Hepatocyte (in vitro differentiated cells): ENCODE measurements at regions not wholly inside any gene's neighbourhood (a gene's known extent, or its start where the extent isn't known, plus 50 kb on each side); places are given as distances from the start of the nearest gene placed in this dataset.

Experiments used
- EZH2 ChIP-seq: fragments of 200-600 bp; sonication (generic); IDR thresholded peaks from 2 replicates; pipeline ENCODE4 v1.6.1; 2016; ENCODE audit warnings: antibody characterized with exemption, mild to moderate bottlenecking, borderline replicate concordance
- EZH2phosphoT487 ChIP-seq: fragments of 200-600 bp; sonication (generic); IDR thresholded peaks from one replicate; pipeline ENCODE4 v1.6.1; 2018; ENCODE audit warnings: antibody characterized with exemption, mild to moderate bottlenecking, low read depth, moderate library complexity; ENCODE audit not compliant: unreplicated experiment, severe bottlenecking
- TF ChIP-seq, protein P1 (sequence below): fragments of 200-600 bp; sonication (generic); IDR thresholded peaks from 2 replicates; pipeline ENCODE4 v1.5.1; 2016; ENCODE audit warnings: antibody characterized with exemption, mild to moderate bottlenecking; ENCODE audit not compliant: poor library complexity

DNA sequence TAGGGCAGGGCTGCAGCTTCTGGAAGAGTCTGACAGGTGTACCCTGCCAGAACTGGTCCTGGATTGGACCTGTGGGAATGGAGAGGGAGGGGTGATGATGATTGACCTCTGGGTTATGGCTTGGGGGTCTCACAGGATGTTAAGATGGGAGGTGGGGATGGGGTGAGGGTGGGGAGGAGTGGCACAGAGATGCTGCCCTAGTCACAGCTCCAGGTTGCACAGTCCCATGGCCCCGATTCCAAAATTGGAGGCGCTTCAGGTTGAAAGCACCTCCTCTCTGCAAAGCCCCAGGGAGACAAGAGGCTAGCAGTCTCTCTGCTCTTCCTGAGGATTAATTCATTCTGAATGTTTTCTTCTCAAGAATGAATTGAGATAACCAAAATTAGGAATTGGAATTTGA lies 101.4 kb downstream of the FAM43A start:
- TF ChIP-seq EZH2 (no peak), EZH2phosphoT487 (no peak)
- TF ChIP-seq, protein P1, sequence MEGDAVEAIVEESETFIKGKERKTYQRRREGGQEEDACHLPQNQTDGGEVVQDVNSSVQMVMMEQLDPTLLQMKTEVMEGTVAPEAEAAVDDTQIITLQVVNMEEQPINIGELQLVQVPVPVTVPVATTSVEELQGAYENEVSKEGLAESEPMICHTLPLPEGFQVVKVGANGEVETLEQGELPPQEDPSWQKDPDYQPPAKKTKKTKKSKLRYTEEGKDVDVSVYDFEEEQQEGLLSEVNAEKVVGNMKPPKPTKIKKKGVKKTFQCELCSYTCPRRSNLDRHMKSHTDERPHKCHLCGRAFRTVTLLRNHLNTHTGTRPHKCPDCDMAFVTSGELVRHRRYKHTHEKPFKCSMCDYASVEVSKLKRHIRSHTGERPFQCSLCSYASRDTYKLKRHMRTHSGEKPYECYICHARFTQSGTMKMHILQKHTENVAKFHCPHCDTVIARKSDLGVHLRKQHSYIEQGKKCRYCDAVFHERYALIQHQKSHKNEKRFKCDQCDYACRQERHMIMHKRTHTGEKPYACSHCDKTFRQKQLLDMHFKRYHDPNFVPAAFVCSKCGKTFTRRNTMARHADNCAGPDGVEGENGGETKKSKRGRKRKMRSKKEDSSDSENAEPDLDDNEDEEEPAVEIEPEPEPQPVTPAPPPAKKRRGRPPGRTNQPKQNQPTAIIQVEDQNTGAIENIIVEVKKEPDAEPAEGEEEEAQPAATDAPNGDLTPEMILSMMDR = no peak
